ENCODE measurements at regions not wholly inside any gene's neighbourhood (a gene's known extent, or its start where the extent isn't known, plus 50 kb on each side); places are given as distances from the start of the nearest gene placed in this dataset.

DNA sequence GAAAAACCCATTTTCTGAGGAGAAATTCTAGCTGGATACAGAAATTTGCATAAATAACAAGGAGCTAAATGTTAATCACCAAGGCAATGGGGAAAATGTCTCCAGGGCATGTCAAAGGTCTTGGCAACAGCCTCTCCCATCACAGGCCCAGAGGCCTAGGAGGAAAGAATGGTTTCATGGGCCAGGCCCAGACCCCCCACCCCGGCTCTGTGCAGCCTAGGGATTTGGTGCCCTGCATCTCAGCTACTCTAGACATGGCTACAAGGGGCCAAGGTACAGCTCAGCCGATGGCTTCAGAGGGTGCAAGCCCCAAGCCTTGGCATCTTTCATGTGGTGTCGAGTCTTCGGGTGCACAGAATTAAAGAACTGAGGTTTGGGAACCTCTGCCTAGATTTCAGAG lies 321.2 kb upstream of the ID4 start:
- Mint-ChIP-seq H3K27me3 (ENCODE audit: low read depth, poor library complexity) (peaks cover 3% of the 10 kb centered on the region), H3K36me3 (ENCODE audit: low read depth) (peaks cover 8% of the 10 kb centered on the region), H3K4me3 (no peak overlapping the region), H3K9me3 (peaks cover 54% of the 10 kb centered on the region), H3K27ac (no peak overlapping the region), H3K4me1 (no peaks in the 10 kb centered on the region)
- TF ChIP-seq CTCF (IDR thresholded peaks at IDR 0.05) = no peak
- no peak for DNase-seq

DNA sequence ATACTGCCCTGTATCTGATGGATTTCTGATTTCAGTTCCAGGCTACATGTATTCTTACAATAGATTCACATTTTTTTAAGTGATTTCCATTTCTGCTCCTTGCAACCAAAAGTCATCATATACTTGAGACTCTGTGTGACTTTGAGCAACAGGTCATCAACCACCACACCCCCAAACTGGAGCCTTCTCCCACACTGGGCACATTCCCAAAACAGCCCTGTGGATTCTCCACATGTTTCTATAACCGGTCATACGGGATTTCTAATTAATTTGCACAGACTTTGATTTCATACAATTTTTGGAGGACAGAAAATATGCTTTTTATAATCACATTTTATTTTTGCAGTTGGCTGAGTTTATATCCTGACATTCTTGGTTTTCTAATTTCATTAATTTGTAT lies 317.2 kb upstream of the ID4 start:
- Mint-ChIP-seq H3K4me3 (no peak overlapping the region), H3K9me3 (peaks cover 29% of the 10 kb centered on the region), H3K4me1 (no peaks in the 10 kb centered on the region), H3K27ac (no peak overlapping the region), H3K36me3 (ENCODE audit: low read depth) (peaks cover 8% of the 10 kb centered on the region), H3K27me3 (ENCODE audit: low read depth, poor library complexity) (no peaks in the 10 kb centered on the region)
- no peak for TF ChIP-seq CTCF (IDR thresholded peaks at IDR 0.05)
- no peak for DNase-seq

- Mint-ChIP-seq H3K27ac (no peak overlapping the region), H3K27me3 (ENCODE audit: low read depth, poor library complexity) (no peaks in the 10 kb centered on the region), H3K36me3 (ENCODE audit: low read depth) (no peaks in the 10 kb centered on the region), H3K4me3 (no peak overlapping the region), H3K9me3 (no peaks in the 10 kb centered on the region), H3K4me1 (no peaks in the 10 kb centered on the region)
- DNase-seq = no peak
- TF ChIP-seq CTCF (IDR thresholded peaks at IDR 0.05) = no peak
Observed at GRCh38 chr6:19524366-19525186, 312.6 kb upstream of the ID4 start.

- Mint-ChIP-seq H3K4me1 (no peaks in the 10 kb centered on the region), H3K36me3 (ENCODE audit: low read depth) (no peaks in the 10 kb centered on the region), H3K27me3 (ENCODE audit: low read depth, poor library complexity) (no peaks in the 10 kb centered on the region), H3K4me3 (no peak overlapping the region), H3K27ac (no peak overlapping the region), H3K9me3 (no peaks in the 10 kb centered on the region)
- TF ChIP-seq CTCF (IDR thresholded peaks at IDR 0.05) = no peak
- no peak for DNase-seq
Observed at GRCh38 chr6:19525673-19526072, 311.5 kb upstream of the ID4 start.

- Mint-ChIP-seq H3K9me3 (no peaks in the 10 kb centered on the region), H3K4me1 (no peaks in the 10 kb centered on the region), H3K36me3 (ENCODE audit: low read depth) (no peaks in the 10 kb centered on the region), H3K27ac (no peak overlapping the region), H3K27me3 (ENCODE audit: low read depth, poor library complexity) (no peaks in the 10 kb centered on the region), H3K4me3 (no peak overlapping the region)
- TF ChIP-seq CTCF (IDR thresholded peaks at IDR 0.05) = no peak
- no peak for DNase-seq
Observed at GRCh38 chr6:19530188-19530587, 307.0 kb upstream of the ID4 start.

DNA sequence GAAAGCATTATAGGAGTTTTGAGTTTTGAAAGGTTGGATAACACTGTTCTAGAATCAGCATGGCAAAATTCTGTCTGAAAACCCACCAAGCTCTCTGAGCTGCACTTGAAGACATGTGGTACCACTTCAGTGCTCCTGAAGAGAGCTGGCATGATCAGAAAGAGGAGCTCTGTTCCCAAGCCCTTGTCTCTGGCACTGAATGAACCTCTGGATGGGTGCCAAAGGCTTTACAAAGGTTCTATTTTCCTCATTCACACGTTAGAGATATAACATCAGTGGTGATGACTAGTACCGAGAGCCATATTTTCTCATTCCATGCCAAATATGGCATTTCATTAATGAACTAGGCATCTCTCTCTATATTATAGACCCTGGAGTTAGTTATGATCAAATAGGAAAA lies 301.8 kb upstream of the ID4 start:
- no peaks in the 10 kb centered on the region for H3K9me3 Mint-ChIP-seq
- H3K4me3 Mint-ChIP-seq = no peak overlapping the region
- peaks cover 12% of the 10 kb centered on the region for H3K36me3 Mint-ChIP-seq (ENCODE audit: low read depth)
- no peaks in the 10 kb centered on the region for H3K4me1 Mint-ChIP-seq
- H3K27ac Mint-ChIP-seq = no peak overlapping the region
- no peak for TF ChIP-seq CTCF (IDR thresholded peaks at IDR 0.05)
- no peaks in the 10 kb centered on the region for H3K27me3 Mint-ChIP-seq (ENCODE audit: low read depth, poor library complexity)
- no peak for DNase-seq

Data from nephron progenitor cell (in vitro differentiated cells).